ENCODE measurements at regions not wholly inside any gene's neighbourhood (a gene's known extent, or its start where the extent isn't known, plus 50 kb on each side); places are given as distances from the start of the nearest gene placed in this dataset.

DNA sequence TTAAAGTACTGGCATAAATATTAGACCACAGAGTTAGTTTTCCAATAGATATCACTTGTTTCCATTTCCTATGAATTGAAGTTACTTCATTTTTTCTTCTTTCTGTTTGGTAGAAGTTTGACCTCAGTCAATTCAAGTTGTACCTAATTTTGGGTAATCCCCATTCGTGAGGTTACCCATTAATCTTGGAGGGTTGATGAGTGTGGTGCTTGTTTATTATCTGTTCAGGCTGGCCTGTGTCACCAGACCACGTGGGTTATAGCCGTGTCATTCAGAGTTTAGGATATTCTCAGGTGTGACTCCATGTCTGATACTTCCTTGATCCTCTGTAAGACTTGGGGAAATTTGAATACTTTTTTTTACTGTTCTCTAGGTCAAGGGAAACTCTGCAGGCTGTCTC is 133.9 kb upstream of the TPK1 start:
- TF ChIP-seq, protein P1, sequence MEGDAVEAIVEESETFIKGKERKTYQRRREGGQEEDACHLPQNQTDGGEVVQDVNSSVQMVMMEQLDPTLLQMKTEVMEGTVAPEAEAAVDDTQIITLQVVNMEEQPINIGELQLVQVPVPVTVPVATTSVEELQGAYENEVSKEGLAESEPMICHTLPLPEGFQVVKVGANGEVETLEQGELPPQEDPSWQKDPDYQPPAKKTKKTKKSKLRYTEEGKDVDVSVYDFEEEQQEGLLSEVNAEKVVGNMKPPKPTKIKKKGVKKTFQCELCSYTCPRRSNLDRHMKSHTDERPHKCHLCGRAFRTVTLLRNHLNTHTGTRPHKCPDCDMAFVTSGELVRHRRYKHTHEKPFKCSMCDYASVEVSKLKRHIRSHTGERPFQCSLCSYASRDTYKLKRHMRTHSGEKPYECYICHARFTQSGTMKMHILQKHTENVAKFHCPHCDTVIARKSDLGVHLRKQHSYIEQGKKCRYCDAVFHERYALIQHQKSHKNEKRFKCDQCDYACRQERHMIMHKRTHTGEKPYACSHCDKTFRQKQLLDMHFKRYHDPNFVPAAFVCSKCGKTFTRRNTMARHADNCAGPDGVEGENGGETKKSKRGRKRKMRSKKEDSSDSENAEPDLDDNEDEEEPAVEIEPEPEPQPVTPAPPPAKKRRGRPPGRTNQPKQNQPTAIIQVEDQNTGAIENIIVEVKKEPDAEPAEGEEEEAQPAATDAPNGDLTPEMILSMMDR (optimal IDR thresholded peaks at IDR 0.05 in 1 of 3, IDR thresholded peaks at IDR 0.05 in 1 of 3, conservative IDR thresholded peaks at IDR 0.05 in 1 of 3; ENCODE audit: extremely low read depth in 1 of 3, insufficient read depth in 2 of 3, low read length in 3 of 3), result no peak
- TF ChIP-seq EZH2 (IDR thresholded peaks at IDR 0.05; ENCODE audit: low read length), result no peak

All from keratinocyte (primary cell).